Common myeloid progenitor, CD34-positive (primary cell): ENCODE measurements at regions not wholly inside any gene's neighbourhood (a gene's known extent, or its start where the extent isn't known, plus 50 kb on each side); places are given as distances from the start of the nearest gene placed in this dataset.

Experiments used
- CTCF ChIA-PET: fragments of 350-600 bp; sonication (Branson Sonifier 250); formaldehyde crosslinking; loops from one replicate; lab custom pipeline; 2021; ENCODE audit warnings: antibody characterized with exemption; lab: Charles Lee
- POLR2A ChIA-PET: fragments of 350-600 bp; sonication (Branson Sonifier 250); formaldehyde crosslinking; loops from one replicate; lab custom pipeline; 2021; ENCODE audit warnings: antibody characterized with exemption; lab: Charles Lee
- DNase-seq, 3 donors: peaks; one replicate each; pipeline versions ENCODE4 v3.0.0 to v3.0.0-alpha.2; 2013
- H3K27ac ChIP-seq, 2 experiments: 1 replicate in 1 of 2; 2 replicates in 1 of 2; pipeline ENCODE4 v1.7.0; 2013; ENCODE audit warnings: inconsistent platforms in 2 of 2, low read length in 2 of 2, mild to moderate bottlenecking in 2 of 2, low read depth in 1 of 2, moderate library complexity in 1 of 2; ENCODE audit not compliant: severe bottlenecking in 2 of 2, insufficient read depth in 1 of 2, poor library complexity in 1 of 2
- H3K27me3 ChIP-seq, 5 experiments: replicated peaks in 2 of 5; 1 replicate in 3 of 5; 2 replicates in 2 of 5; pipeline versions ENCODE4 v1.6.1 to v1.7.0; 2013; ENCODE audit warnings: low read length in 4 of 5, mild to moderate bottlenecking in 2 of 5, moderate library complexity in 2 of 5, inconsistent platforms in 1 of 5; ENCODE audit not compliant: insufficient read depth in 5 of 5, control insufficient read depth in 4 of 5
- H3K36me3 ChIP-seq, 4 experiments: 1 replicate in 2 of 4; 2 replicates in 2 of 4; pipeline versions ENCODE4 v1.6.1 to v1.7.0; 2013; ENCODE audit warnings: low read length in 3 of 4, control low read depth in 1 of 4, mild to moderate bottlenecking in 1 of 4; ENCODE audit not compliant: control insufficient read depth in 4 of 4, insufficient read depth in 4 of 4
- H3K4me1 ChIP-seq, 4 experiments: 1 replicate in 3 of 4; 2 replicates in 1 of 4; pipeline versions ENCODE4 v1.6.1 to v1.7.1; 2013; ENCODE audit warnings: low read length in 3 of 4, mild to moderate bottlenecking in 3 of 4, control low read depth in 1 of 4, inconsistent platforms in 1 of 4, moderate library complexity in 1 of 4; ENCODE audit not compliant: control insufficient read depth in 4 of 4, insufficient read depth in 4 of 4; ENCODE audit errors: control extremely low read depth in 1 of 4
- H3K4me3 ChIP-seq, 7 experiments: 1 replicate in 4 of 7; 2 replicates in 3 of 7; pipeline versions ENCODE4 v1.5.1 to v1.7.0; 2013; ENCODE audit warnings: mild to moderate bottlenecking in 7 of 7, low read length in 6 of 7, moderate library complexity in 6 of 7, inconsistent platforms in 2 of 7, low read depth in 2 of 7, control low read depth in 1 of 7; ENCODE audit not compliant: insufficient read depth in 4 of 7, control insufficient read depth in 1 of 7; ENCODE audit errors: extremely low read depth in 1 of 7
- H3K9me3 ChIP-seq, 5 experiments: 1 replicate in 4 of 5; 2 replicates in 1 of 5; pipeline versions ENCODE4 v1.6.1 to v1.7.1; 2013; ENCODE audit warnings: low read length in 4 of 5, mild to moderate bottlenecking in 2 of 5, inconsistent platforms in 1 of 5, low read depth in 1 of 5, moderate library complexity in 1 of 5; ENCODE audit not compliant: control insufficient read depth in 4 of 5, insufficient read depth in 2 of 5; ENCODE audit errors: control extremely low read depth in 1 of 5
- WGBS: methylation state at CpG from one replicate; pipeline ENCODE4 v1.1.5; 2013; ENCODE audit not compliant: insufficient coverage; 5-methylcytosine and 5-hydroxymethylcytosine counted together

GRCh38 chr1:96009831-96010434 lies 711.7 kb upstream of the PTBP2 start:
- no peak for DNase-seq
- Histone ChIP-seq H3K4me1 (no peaks in the 10 kb centered on the region), H3K4me3 (no peak overlapping the region), H3K36me3 (no peaks in the 10 kb centered on the region), H3K27me3 (no peaks in the 10 kb centered on the region), H3K27ac (no peak overlapping the region), H3K9me3 (no peaks in the 10 kb centered on the region)
- ChIA-PET CTCF (interaction anchor here (0.8 kb wide), 1 partner anchor 12 kb away, joined by 4 read pairs; no protein-coding TSS in a partner anchor), POLR2A (no interaction called here)
- no CpG with 5 or more reads among the region's 3 CpGs for WGBS

GRCh38 chr1:96011606-96012005 lies 710.0 kb upstream of the PTBP2 start:
- H3K36me3 ChIP-seq: no peaks in the 10 kb centered on the region
- no CpG with 5 or more reads among the region's 4 CpGs for WGBS
- no peaks in the 10 kb centered on the region for H3K9me3 ChIP-seq
- DNase-seq: no peak
- no peak overlapping the region for H3K27ac ChIP-seq
- H3K4me1 ChIP-seq: no peaks in the 10 kb centered on the region
- ChIA-PET POLR2A (no interaction called here), CTCF (no interaction called here)
- no peak overlapping the region for H3K4me3 ChIP-seq
- H3K27me3 ChIP-seq: no peaks in the 10 kb centered on the region

- H3K4me1 ChIP-seq: peaks cover 0 to 5% (median 0%) of the 10 kb centered on the region in 4 experiments
- no peak for DNase-seq
- ChIA-PET POLR2A (no interaction called here), CTCF (no interaction called here)
- no peak overlapping the region for H3K4me3 ChIP-seq
- no peaks in the 10 kb centered on the region for H3K36me3 ChIP-seq
- no peaks in the 10 kb centered on the region for H3K27me3 ChIP-seq
- WGBS: 100% methylated on average over 2 of the region's 3 CpGs
- H3K9me3 ChIP-seq: no peaks in the 10 kb centered on the region
- H3K27ac ChIP-seq: no peak overlapping the region
Measured at GRCh38 chr1:96016219-96016618, 705.4 kb upstream of the PTBP2 start.

- POLR2A ChIA-PET: no interaction called here
- no peak overlapping the region for H3K27ac ChIP-seq
- H3K27me3 ChIP-seq: no peaks in the 10 kb centered on the region
- no peak overlapping the region for H3K4me3 ChIP-seq
- DNase-seq: no peak
- H3K9me3 ChIP-seq: no peaks in the 10 kb centered on the region
- H3K4me1 ChIP-seq: peaks cover 0 to 5% (median 0%) of the 10 kb centered on the region in 4 experiments
- CTCF ChIA-PET: no interaction called here
- no peaks in the 10 kb centered on the region for H3K36me3 ChIP-seq
Measured at GRCh38 chr1:96020378-96020777, 701.2 kb upstream of the PTBP2 start.

- CTCF ChIA-PET: interaction anchor here (0.6 kb wide), 1 partner anchor 41 kb away, joined by 5 read pairs; no protein-coding TSS in a partner anchor
- WGBS: 83% methylated on average over 1 of the region's 1 CpG
- POLR2A ChIA-PET: no interaction called here
- H3K9me3 ChIP-seq: peaks cover 0 to 9% (median 0%) of the 10 kb centered on the region in 5 experiments
- H3K27me3 ChIP-seq: no peaks in the 10 kb centered on the region
- no peaks in the 10 kb centered on the region for H3K4me1 ChIP-seq
- no peaks in the 10 kb centered on the region for H3K36me3 ChIP-seq
- H3K4me3 ChIP-seq: no peak overlapping the region
- DNase-seq: no peak
- H3K27ac ChIP-seq: no peak overlapping the region
Measured at GRCh38 chr1:96025062-96025461, 696.5 kb upstream of the PTBP2 start.

- Histone ChIP-seq H3K4me1 (no peaks in the 10 kb centered on the region), H3K27ac (no peak overlapping the region), H3K36me3 (no peaks in the 10 kb centered on the region), H3K27me3 (no peaks in the 10 kb centered on the region), H3K4me3 (no peak overlapping the region), H3K9me3 (peaks cover 0 to 9% (median 0%) of the 10 kb centered on the region in 5 experiments)
- no peak for DNase-seq
- WGBS: 95% methylated on average over 4 of the region's 7 CpGs
- ChIA-PET POLR2A (no interaction called here), CTCF (interaction anchor here (1.3 kb wide), 1 partner anchor 14 kb away, joined by 3 read pairs; no protein-coding TSS in a partner anchor)
Measured at GRCh38 chr1:96028071-96028470, 693.5 kb upstream of the PTBP2 start.

- H3K27ac ChIP-seq: no peak overlapping the region
- CTCF ChIA-PET: no interaction called here
- no peak for DNase-seq
- H3K4me3 ChIP-seq: no peak overlapping the region
- POLR2A ChIA-PET: no interaction called here
- H3K27me3 ChIP-seq: no peaks in the 10 kb centered on the region
- no peaks in the 10 kb centered on the region for H3K4me1 ChIP-seq
- peaks cover 0 to 9% (median 0%) of the 10 kb centered on the region in 5 experiments for H3K9me3 ChIP-seq
- no CpG with 5 or more reads among the region's 1 CpG for WGBS
- no peaks in the 10 kb centered on the region for H3K36me3 ChIP-seq
Measured at GRCh38 chr1:96030312-96030711, 691.3 kb upstream of the PTBP2 start.
